SH-SY5Y (cell line): ENCODE measurements at regions not wholly inside any gene's neighbourhood (a gene's known extent, or its start where the extent isn't known, plus 50 kb on each side); places are given as distances from the start of the nearest gene placed in this dataset.

Experiments
- GATA2 ChIP-seq: IDR thresholded peaks from 2 replicates; pipeline ENCODE4 v1.6.1; 2011; ENCODE audit warnings: mild to moderate bottlenecking, low read depth, low read length
- GATA3 ChIP-seq: IDR thresholded peaks from 2 replicates; pipeline ENCODE4 v1.6.1; 2011; ENCODE audit warnings: low read depth, mild to moderate bottlenecking, low read length, moderate library complexity

DNA sequence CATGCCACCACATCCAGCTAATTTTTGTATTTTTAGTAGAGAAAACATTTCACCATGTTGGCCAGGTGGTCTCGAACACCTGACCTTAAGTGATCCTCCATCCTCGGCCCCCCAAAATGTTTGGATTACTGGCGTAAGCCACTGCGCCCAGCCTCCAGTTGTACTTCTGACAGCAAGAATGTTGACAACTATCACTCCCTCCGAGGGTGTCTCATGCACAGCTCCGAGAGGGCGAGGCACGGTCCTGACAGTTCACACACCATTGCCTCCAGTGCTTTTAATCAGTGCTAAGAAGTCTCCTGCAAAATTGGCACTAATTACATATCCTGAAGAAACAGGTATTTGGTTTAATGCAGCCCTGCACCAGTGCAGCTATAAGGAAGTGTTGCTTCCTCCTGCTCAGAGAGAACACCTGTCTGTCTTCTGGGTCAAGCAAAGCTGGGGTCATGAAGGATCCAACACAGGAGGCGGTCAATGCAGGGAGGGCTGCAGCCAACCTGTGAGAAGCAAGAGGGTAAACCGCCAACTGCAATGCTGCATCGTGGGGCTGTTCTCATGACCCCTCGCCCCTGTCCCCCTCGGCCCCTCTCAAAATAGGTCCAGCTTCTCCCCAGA, 184.0 kb downstream of the MED10 start:
- no peak for TF ChIP-seq GATA2
- TF ChIP-seq GATA3: no peak
